Astrocyte of the spinal cord (primary cell): ENCODE measurements at regions not wholly inside any gene's neighbourhood (a gene's known extent, or its start where the extent isn't known, plus 50 kb on each side); places are given as distances from the start of the nearest gene placed in this dataset.

ENCODE experiments used
- DNase-seq: peaks from one replicate; pipeline ENCODE4 v3.0.0; 2011; ENCODE audit warnings: low read depth, low spot score
- H3K4me3 ChIP-seq: 2 replicates; pipeline ENCODE4 v1.5.1; 2011; ENCODE audit warnings: low read depth, mild to moderate bottlenecking, low read length, moderate library complexity
- CTCF ChIP-seq: IDR thresholded peaks from 2 replicates; pipeline ENCODE4 v1.5.1; 2012; ENCODE audit warnings: low read depth, mild to moderate bottlenecking, low read length, inconsistent platforms
- in situ Hi-C: cut with HindIII; loops from 2 replicates; pipeline ENCODE4 v1.10.0; 2017; ENCODE audit warnings: low sequenced_read_pairs

GRCh38 chr11:97428247-97428790 lies 1038.5 kb downstream of the JRKL start:
- in situ Hi-C loops = no loop called here
- no peak for TF ChIP-seq CTCF
- no peak for DNase-seq
- H3K4me3 ChIP-seq = no peak overlapping the region

- no peak for TF ChIP-seq CTCF
- DNase-seq = no peak
- in situ Hi-C loops = no loop called here
- H3K4me3 ChIP-seq = no peak overlapping the region
Observed at GRCh38 chr11:97430877-97431276, 1041.1 kb downstream of the JRKL start.

- DNase-seq = no peak
- in situ Hi-C loops = no loop called here
- no peak overlapping the region for H3K4me3 ChIP-seq
- TF ChIP-seq CTCF = no peak
Observed at GRCh38 chr11:97432926-97433325, 1043.1 kb downstream of the JRKL start.

- no peak overlapping the region for H3K4me3 ChIP-seq
- no peak for TF ChIP-seq CTCF
- in situ Hi-C loops = no loop called here
- DNase-seq = no peak
Observed at GRCh38 chr11:97445561-97445960, 1055.7 kb downstream of the JRKL start.

GRCh38 chr11:97451441-97451840 lies 1061.6 kb downstream of the JRKL start:
- no peak overlapping the region for H3K4me3 ChIP-seq
- TF ChIP-seq CTCF = no peak
- no peak for DNase-seq
- in situ Hi-C loops = no loop called here

- TF ChIP-seq CTCF = peak; percentile 63
- H3K4me3 ChIP-seq = no peak overlapping the region
- in situ Hi-C loops = no loop called here
- peak; percentile 54 for DNase-seq
Observed at GRCh38 chr11:97454988-97455387, 1065.2 kb downstream of the JRKL start.

GRCh38 chr11:97460091-97460490 lies 1070.3 kb downstream of the JRKL start:
- no peak overlapping the region for H3K4me3 ChIP-seq
- DNase-seq = no peak
- TF ChIP-seq CTCF = no peak
- in situ Hi-C loops = no loop called here
